ENCODE measurements at regions not wholly inside any gene's neighbourhood (a gene's known extent, or its start where the extent isn't known, plus 50 kb on each side); places are given as distances from the start of the nearest gene placed in this dataset.
"Not testable (repeated sequence)": the region's sequence is repeated elsewhere in the genome, so short reads cannot be mapped to it uniquely, and the experiment has no call there.

DNA sequence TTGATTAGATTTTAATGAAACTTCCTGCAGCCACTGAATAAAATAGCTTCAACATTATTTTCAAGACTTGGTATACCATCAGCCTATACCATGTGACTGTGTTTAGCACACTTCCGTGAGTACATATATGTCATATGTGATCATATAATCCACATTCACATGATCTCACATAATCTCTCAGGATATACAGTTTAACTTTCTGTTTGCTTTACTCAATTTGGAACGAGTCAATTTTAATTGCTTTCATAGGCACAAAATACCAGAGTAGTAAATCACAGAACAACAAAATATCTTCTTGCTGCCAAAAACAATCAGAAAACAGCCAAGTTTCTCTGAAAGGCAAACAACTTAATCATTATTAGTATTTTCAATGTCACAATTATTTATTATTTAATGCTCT is 731.1 kb upstream of the DIAPH2 start:
- no peak for DNase-seq (ENCODE audit: insufficient read length, low spot score)
- no peak for FAIRE-seq

DNA sequence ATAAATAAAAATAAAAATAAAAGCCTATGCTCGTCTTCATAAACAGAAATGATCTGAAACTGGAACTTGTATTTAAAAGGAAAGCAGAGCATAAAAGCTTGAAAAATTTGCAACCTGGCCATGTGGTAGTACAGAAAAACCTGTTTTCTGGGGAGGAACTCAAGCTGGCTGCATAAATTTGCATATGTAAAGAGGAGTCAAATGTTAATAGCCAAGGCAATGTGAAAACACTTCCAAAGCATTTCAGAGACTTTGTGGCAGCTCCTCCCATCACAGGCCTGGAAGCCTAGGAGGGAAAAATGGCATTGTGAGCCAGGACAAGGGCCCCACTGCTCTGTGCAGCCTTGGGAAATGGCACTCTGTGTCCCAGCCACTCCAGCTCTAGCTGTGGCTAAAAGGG is 727.9 kb upstream of the DIAPH2 start:
- FAIRE-seq, result no peak

DNA sequence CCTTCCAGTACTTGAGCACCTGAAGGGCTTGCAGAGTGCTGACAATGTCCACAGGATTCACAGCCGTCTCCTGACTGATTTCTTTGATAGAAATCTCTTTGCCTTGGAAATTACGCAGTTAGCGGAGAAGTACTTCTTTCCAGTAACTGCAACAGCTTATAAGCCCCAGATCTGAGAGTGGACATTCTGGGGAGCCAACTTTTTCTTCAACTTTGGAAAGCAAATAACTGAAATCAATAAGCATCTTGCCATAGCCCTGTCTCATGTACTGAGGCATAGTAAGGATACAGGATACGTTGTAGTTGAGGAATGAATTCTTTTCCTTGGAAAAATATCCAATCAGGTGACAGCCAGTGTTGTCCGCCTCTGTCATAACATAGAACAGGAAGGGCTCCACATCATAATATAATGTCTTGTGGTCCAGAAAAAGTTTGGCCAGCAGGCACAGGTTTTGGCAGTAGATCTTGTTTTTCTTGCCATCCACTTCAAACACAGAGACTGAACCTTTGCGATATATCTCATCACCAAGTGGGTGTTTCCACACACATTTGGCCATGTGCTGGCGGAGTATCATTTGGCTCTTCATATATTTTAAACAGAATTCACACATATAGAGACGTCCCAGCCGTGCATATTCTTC is 711.1 kb upstream of the DIAPH2 start:
- not testable (repeated sequence) for DNase-seq (ENCODE audit: insufficient read length, low spot score)
- peak; percentile 61 for FAIRE-seq

More for the DNA sequence above, 727.9 kb upstream of the DIAPH2 start:
- DNase-seq (ENCODE audit: insufficient read length, low spot score), result no peak

DNA sequence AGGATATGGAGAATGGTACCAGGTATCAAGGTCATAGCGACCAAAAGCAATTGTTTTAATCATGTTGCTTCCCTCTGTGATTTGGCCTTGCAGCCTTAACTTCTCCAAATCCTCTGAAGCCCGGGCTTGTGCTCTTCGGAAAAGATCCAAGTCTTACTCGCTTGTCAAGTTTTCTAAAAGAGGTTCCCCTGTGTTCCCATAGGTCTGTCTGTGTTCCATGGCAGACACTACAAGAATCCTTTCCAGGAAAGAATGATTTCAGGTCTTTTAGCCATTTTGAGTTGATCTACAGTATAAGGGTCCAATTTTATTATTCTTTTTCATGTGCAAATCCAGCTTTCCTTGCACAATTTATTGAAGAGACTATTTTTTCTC is 710.6 kb upstream of the DIAPH2 start:
- no peak for FAIRE-seq

DNA sequence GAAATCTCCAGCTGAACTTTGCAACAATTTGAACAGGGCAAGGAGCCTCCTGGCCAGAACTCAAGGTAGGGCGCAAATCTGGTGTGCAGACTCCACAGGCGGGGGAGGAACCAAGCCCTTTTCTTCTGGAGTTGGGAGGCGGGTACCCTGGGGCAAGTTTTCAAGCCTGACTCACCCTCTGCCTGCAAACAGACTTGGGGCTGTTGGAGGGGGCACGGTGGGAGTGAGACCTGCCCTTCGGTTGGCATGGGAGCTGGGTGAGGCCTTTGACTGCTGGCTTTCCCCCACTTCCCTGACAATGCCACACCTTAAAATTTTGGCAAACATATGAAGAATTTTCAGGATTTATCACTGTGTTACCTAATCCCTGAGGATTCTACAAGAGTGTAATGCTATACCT is 709.8 kb upstream of the DIAPH2 start:
- FAIRE-seq (no peak), DNase-seq (ENCODE audit: insufficient read length, low spot score) (no peak)

More for the DNA sequence above, 710.6 kb upstream of the DIAPH2 start:
- DNase-seq (ENCODE audit: insufficient read length, low spot score), result no peak

DNA sequence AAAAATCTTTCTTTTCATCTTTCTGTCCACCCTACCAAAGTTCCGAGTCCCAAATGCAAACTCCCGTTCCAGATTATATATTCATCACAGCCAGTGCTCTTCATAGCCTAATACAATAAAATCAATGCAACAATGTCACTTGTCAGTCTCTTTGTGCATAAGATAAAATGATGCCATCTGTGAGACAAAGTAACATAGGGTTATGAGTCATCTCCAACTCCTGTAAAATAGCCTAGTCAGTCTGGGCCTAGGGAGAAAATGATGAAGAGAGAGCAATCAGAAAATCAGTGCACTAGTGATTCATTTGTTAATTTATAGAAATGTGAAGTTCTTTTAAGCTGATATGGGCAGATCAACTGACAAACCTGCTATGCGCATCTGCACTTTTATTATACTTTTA is 689.1 kb upstream of the DIAPH2 start:
- DNase-seq (ENCODE audit: insufficient read length, low spot score) (no peak), FAIRE-seq (no peak)

DNA sequence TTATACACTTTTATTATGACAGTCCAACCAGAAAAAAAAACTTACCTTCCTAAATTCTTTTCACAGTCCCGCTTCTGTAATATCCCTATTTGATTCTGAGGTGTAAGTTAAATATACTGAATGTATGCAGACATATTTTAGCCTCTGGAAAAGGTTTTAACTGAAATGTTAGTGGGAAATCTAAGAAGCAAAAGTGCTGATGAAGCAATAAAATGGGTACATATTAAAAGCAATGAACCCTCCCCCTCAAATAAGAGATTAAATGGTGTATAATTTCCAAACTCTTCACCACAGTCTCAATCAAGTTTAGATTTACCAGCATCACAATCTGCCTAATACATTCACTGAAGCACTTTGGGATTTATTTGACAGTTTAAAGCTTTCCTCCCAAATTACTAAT is 688.3 kb upstream of the DIAPH2 start:
- DNase-seq (ENCODE audit: insufficient read length, low spot score), result no peak
- FAIRE-seq, result no peak

DNA sequence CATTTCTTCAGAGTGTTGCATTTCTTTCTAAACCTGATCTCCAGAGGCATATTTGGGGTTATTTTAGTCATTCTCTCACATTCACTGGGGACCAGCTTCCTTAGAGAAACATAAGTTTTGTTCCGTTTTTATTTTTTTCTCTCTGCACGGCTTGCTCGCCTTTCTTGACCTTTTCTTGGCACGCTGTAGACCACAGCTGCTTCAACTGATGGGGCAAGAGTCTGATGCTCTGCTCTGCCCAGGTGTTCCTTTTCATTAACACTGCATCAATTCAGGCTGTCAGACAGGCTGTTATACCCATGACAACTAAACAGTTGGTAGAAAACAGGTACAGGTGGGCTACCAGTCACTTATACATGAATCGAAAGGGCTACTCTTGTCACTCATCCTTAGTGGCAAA is 682.2 kb upstream of the DIAPH2 start:
- no peak for DNase-seq (ENCODE audit: insufficient read length, low spot score)
- FAIRE-seq, result no peak

DNA sequence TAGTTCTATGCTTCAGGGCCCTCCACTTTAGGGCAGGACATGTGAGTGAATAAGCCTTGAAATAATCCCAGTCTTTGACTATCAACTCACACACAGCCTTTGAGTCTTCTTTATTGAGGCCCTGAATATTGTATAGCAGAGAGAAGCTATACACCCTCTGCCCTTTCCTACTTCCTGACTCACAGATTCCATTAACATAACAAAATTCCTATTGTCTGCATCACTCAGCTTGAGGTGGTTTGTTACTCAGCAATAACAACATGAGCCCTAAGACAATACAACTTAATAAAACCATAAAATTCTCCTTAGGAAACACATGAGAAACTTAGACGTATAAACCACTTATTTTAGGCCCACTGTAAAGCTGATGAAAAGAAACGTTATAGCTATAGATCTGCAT is 680.3 kb upstream of the DIAPH2 start:
- FAIRE-seq (no peak), DNase-seq (ENCODE audit: insufficient read length, low spot score) (no peak)

DNA sequence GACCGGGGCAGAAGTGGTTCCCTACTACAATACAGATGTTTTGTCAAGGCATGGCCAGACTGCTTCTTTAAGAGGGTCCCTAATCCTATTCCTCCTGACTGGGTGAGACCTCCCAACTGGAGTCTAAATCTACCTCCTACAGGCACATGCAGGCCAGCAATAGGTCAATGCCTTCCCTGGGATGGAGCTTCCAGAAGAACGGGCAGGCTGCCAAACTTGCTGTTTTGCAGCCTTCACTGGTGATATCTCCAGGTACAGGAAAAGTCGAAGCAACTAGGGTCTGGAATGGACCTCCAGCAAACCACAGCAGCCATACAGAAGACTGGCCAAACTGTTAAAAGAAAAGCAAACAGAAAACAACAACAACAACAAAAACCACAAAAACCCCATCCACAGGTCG is 678.4 kb upstream of the DIAPH2 start:
- FAIRE-seq, result no peak
- DNase-seq (ENCODE audit: insufficient read length, low spot score), result no peak

DNA sequence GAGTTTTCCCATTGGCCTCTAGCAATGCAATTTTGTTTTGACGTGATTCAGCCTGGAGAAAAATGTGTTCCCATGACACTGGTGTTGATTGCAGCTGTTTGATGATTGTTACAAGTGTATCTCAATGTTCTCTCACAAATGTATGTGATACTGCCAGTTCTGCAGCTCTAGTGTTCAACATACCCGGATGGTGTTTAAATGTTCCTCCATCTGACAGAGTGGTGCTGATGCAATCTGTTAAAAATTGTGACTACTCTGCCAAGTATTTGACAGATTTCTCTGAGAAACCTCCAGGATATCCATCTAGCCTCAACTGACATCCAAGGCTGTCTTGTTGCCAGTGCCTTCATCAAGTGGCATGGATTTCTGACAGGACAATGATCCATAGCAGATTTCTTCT is 657.2 kb upstream of the DIAPH2 start:
- no peak for DNase-seq (ENCODE audit: insufficient read length, low spot score)
- FAIRE-seq, result no peak

DNA sequence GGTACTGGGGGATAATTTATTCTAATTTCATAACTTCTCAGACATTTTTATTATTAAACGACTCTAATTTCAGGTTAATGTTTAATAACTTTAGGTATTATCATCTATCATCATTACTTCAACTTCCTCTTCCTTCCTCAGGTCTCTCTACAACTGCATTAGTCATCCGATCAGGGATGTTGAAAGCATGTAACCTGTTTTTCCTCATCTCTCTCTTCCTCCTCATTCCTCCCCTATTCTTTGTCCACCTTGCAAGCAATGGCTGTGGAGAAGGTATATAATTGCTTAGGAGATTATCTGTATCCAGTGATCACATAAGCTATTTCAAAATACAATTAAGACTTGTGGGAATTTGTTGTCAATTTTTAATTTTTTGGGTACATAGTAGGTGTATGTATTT is 632.6 kb upstream of the DIAPH2 start:
- FAIRE-seq, result no peak
- DNase-seq (ENCODE audit: insufficient read length, low spot score), result no peak

DNA sequence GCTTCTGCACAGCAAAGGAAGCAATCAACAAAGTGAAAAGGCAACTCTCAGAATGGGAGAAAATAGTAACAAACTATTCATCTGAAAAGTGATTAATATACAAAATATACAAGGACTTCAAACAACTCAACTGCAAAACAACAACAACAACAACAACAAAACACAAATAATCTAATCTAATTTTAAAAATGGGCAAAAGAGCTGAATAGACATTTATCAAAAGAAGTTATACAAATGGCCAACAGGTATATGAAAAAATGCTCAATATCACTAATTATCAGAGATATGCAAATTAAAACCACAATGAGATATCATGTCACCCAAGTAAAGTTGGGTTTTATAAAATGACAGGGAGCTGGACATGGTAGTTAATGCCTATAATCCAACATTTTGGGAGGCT is 602.8 kb upstream of the DIAPH2 start:
- FAIRE-seq (no peak), DNase-seq (ENCODE audit: insufficient read length, low spot score) (no peak)

DNA sequence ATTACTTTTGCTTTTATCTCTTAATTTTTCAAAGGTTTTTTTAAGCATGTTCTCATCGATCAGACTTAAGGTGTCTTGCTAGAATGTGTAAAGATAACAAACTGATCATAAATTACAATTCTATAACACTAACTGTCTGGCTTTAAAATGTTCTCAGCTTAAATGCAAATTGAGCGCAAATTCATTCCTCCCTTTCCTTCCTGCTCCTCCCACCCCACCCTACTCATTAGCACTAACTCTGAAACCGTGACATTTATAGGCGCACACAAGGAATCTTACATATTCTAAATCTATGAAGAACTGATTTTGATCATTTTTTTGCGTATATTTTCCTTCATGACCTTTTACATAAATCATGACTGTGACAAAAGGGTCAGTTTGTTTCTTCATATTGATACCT is 590.0 kb upstream of the DIAPH2 start:
- no peak for FAIRE-seq

DNA sequence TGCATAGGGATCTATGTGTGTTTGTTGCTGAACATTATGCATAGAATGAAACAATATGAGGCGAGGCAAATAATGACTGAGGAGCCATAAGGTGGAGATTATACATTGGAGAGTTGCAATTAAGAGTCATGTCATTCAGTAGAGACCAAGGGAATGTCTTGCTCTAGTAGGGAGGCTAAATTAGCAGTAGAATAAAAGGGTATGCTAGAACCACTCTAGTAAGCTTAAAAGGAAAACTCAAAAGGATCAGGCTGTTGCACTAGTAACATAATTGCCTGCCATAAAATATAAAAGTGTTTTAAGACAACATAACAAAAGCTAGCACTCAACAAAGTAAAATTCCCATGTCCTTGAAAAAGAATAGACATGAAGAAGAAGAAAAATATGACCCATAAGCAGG is 586.2 kb upstream of the DIAPH2 start:
- no peak for FAIRE-seq
- no peak for DNase-seq (ENCODE audit: insufficient read length, low spot score)

More for the DNA sequence above, 590.0 kb upstream of the DIAPH2 start:
- DNase-seq (ENCODE audit: insufficient read length, low spot score), result no peak

DNA sequence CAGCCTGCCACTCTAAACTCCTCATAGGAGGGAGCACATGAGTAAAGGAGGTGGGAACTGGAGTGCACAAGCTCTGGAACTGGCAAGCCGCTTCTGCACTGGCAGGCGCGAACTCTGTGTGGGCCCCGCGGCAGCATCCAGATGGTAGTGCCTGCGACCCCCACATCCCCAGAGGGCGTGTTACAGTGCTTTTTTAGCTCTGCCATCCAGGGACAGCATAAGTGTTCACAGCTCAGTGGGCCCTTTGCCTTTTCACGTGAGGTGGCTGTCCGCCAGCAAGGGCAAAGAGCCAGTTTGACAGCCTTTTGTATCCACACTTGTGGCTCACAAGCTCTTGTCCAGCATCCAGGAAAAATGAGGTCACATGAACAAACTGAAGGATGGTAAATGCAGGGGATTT is 581.6 kb upstream of the DIAPH2 start:
- no peak for FAIRE-seq
- no peak for DNase-seq (ENCODE audit: insufficient read length, low spot score)

DNA sequence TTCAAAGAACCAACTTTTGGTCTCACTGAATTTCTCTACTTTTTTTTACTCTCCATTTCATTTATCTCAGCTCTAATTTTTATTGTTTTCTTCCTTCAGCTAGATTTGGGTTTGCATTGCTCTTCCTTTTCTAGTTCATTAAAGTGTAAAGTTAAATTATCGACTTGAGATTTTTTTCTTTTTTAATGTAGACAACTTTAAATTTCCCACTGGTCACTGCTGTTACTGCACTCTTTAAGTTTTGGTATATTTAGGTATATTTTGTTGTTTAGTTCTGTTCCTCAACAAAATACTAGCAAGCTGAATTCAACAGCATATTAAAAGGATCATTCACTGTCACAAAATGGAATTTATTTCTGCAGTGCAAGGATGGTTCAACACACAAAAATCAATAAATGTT is 572.0 kb upstream of the DIAPH2 start:
- DNase-seq (ENCODE audit: insufficient read length, low spot score) (no peak), FAIRE-seq (no peak)

DNA sequence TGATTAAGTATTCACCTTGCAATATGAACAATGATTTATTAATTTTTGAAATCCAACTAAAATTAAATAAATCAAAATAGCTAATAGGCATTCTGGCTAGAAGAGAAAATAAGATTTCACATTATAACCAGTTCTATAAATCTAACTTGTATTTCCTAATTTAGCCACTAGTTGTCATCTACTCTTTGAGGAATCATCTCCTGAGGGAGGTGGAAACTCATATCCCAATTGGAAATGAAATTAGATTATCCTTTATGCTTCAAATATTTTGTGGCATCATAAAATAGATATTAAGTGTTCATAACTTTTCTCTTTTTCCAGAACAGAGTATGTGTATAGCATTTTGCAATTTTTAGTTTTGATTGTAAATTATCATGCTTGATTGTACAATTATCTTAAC is 558.5 kb upstream of the DIAPH2 start:
- FAIRE-seq, result no peak

DNA sequence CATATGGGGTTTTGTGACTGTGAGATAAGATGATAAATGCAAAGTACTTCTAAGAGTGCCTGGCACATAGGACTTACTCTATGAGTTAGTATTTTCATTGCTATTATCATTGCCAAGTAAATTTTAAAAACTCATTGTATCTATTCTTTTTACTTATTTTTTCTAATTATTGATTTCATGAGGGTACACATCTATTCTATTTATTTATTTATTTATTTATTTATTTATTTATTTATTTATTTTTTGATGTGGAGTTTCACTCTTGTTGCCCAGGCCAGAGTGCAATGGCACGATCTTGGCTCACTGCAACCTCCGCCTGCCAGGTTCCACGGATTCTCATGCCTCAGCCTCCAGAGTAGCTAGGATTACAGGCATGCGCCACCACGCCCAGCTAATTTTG is 556.6 kb upstream of the DIAPH2 start:
- not testable (repeated sequence) for DNase-seq (ENCODE audit: insufficient read length, low spot score); FAIRE-seq

More for the DNA sequence above, 558.5 kb upstream of the DIAPH2 start:
- DNase-seq (ENCODE audit: insufficient read length, low spot score), result no peak

DNA sequence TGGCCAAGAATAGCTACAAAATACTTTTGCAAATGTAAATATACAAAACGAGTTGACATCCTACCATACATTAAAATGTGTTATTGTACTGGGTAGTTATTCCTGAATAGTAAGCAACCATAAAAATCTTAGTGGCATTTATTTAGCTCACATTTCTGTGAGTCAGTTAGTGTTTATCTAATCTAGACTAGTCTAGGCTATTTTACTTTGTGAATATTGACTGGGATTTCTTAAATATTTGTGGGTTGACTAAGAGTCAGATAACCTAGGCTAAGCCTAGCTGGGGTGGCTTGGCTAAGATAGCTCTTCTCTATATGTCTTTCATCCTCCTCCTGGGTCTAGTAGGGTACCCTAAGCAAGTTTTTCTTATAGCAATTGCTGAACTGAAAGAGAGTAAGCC is 543.8 kb upstream of the DIAPH2 start:
- DNase-seq (ENCODE audit: insufficient read length, low spot score) (no peak), FAIRE-seq (no peak)

DNA sequence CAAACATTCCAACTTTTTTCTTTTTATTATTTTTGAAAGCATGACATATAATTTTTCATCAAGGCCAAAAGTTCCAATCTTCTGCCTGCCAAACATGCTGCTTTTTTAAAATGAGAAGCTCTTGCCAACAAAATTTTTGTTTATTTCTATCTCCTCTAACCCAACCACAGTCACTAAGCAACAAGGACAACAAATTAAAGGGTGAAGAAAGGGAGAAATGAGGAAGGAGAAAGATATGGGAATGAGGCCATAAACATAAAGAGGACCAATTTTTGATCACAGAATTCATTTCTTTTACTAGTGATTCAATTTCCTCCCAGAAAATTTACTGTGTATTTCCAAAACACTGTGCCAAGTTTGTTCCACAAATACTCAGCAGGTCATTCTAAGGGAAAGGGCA is 537.0 kb upstream of the DIAPH2 start:
- FAIRE-seq, result no peak
- no peak for DNase-seq (ENCODE audit: insufficient read length, low spot score)

DNA sequence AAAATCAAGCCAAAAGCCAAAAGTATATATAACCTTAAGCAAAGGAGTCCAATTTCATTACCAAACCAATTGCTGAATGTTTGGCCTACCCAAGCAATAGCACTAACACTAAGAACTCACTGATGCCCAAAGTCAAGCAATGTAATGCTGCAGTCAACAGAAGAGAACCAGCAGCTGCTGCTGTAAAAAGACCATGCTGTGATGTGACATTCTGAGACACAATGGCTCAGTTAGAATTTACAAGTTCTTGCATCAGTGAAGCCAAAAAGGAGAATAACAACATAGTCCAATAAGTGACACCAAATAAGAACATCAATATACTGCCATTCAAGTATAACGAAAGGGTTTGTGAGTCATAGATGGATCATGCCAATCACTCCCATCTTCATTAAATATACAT is 514.0 kb upstream of the DIAPH2 start:
- DNase-seq (ENCODE audit: insufficient read length, low spot score), result no peak
- no peak for FAIRE-seq

DNA sequence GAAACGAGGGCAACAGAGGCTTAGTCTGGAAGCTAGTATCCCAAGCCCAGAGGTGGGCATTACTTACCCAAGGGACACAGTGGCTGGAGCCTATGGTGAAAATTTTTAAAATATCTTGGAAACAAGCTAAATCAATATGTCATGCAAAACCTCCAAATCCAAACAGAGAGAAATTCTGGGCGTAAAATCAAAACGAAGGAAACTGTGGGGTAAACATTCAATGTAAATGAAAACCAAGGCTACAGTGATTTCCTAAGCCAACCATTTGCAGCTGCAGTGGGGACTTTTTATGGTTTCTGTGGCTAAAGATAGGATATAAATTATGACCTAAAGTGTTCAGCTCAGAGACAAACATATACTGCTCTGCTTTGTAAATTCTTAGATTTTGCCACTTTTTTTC is 507.7 kb upstream of the DIAPH2 start:
- FAIRE-seq, result no peak
- DNase-seq (ENCODE audit: insufficient read length, low spot score), result no peak
